GM12878 (cell line): ENCODE measurements at regions not wholly inside any gene's neighbourhood (a gene's known extent, or its start where the extent isn't known, plus 50 kb on each side); places are given as distances from the start of the nearest gene placed in this dataset.

Experiments used
- ATAC-seq: fragments of 200-7000 bp; cut with Tn5 transposase; 3 replicates; pipeline ENCODE4 v1.9.1; 2020; ENCODE audit warnings: mild to moderate bottlenecking, moderate library complexity
- BruUV-seq: library from RNA; stranded (reverse); fragments of 400-500 nt; replicated peaks from 2 replicates; lab custom pipeline; 2021; lab: Mats Ljungman, UMichigan
- CTCF ChIA-PET: fragments of 300-600 bp; sonication (Branson Sonifier 250); formaldehyde crosslinking; extraction: SDS; loops from one replicate; lab custom pipeline; 2021; ENCODE audit warnings: inconsistent platforms; lab: Yijun Ruan, JAX
- POLR2A ChIA-PET: fragments of 350-600 bp; formaldehyde crosslinking; extraction: SDS; loops from one replicate; lab custom pipeline; 2021; ENCODE audit warnings: inconsistent platforms; lab: Charles Lee
- RAD21 ChIA-PET: fragments of 300-600 bp; sonication (Branson Sonifier 250); formaldehyde crosslinking; loops from one replicate; lab custom pipeline; 2023; ENCODE audit warnings: antibody characterized with exemption; ENCODE audit not compliant: unreplicated experiment; lab: Charles Lee
- SMC1A ChIA-PET: fragments of 300-600 bp; sonication (Branson Sonifier 250); formaldehyde crosslinking; loops from one replicate; lab custom pipeline; 2023; ENCODE audit not compliant: unreplicated experiment, uncharacterized antibody; lab: Charles Lee
- DNase-seq: peaks from one replicate; pipeline ENCODE4 v3.0.0-alpha.2; 2011; ENCODE audit warnings: low read depth, low spot score
- FAIRE-seq: peaks from 3 replicates; lab custom pipeline; 2011; peaks lifted over from hg19 to GRCh38; lab: Jason Lieb, UNC
- H2AFZ ChIP-seq: 2 replicates; pipeline ENCODE4 v1.6.0; 2011; ENCODE audit warnings: low read depth, low read length, control low read depth; ENCODE audit not compliant: control insufficient read depth
- H3K27ac ChIP-seq: 2 replicates; pipeline ENCODE4 v1.5.1; 2011; ENCODE audit warnings: control low read depth; ENCODE audit not compliant: control insufficient read depth, insufficient read depth
- H3K27me3 ChIP-seq, 2 experiments: replicated peaks in 1 of 2; 2 replicates each; pipeline versions ENCODE4 v1.6.0 to v1.6.1; 2011; ENCODE audit warnings: low read length in 1 of 2; ENCODE audit not compliant: control insufficient read depth in 2 of 2, insufficient read depth in 2 of 2
- H3K36me3 ChIP-seq, 2 experiments: 2 replicates each; pipeline ENCODE4 v1.5.1; 2011; ENCODE audit warnings: low read length in 1 of 2; ENCODE audit not compliant: control insufficient read depth in 2 of 2, insufficient read depth in 2 of 2
- H3K4me1 ChIP-seq: 2 replicates; pipeline ENCODE4 v1.6.1; 2011; ENCODE audit warnings: mild to moderate bottlenecking, low read length, moderate library complexity, mixed read lengths; ENCODE audit not compliant: control insufficient read depth, insufficient read depth
- H3K4me2 ChIP-seq: 2 replicates; pipeline ENCODE4 v1.6.0; 2011; ENCODE audit warnings: control low read depth; ENCODE audit not compliant: control insufficient read depth, insufficient read depth
- H3K4me3 ChIP-seq: fragments of 200-600 bp; sonication (generic); 2 replicates; pipeline ENCODE4 v1.5.1; 2016
- H3K79me2 ChIP-seq: 2 replicates; pipeline ENCODE4 v1.6.0; 2011; ENCODE audit warnings: low read length; ENCODE audit not compliant: control insufficient read depth, insufficient read depth
- H3K9ac ChIP-seq: 2 replicates; pipeline ENCODE4 v1.8.0; 2011; ENCODE audit warnings: low read length, control low read depth, mixed read lengths; ENCODE audit not compliant: control insufficient read depth, insufficient read depth
- H3K9me3 ChIP-seq: replicated peaks from 3 replicates; pipeline ENCODE4 v1.5.1; 2011; ENCODE audit warnings: mild to moderate bottlenecking, low read length; ENCODE audit not compliant: control insufficient read depth, insufficient read depth
- H4K20me1 ChIP-seq: 2 replicates; pipeline ENCODE4 v1.6.0; 2011; ENCODE audit not compliant: control insufficient read depth, insufficient read depth
- ASH2L ChIP-seq: fragments of 300-600, 200-600 bp; sonication (generic); IDR thresholded peaks from 2 replicates; pipeline ENCODE4 v1.6.1; 2017; ENCODE audit warnings: low read depth, mild to moderate bottlenecking, borderline replicate concordance
- E2F8 ChIP-seq: fragments of 450-650 bp; IDR thresholded peaks from 2 replicates; pipeline ENCODE4 v1.6.1; 2018; ENCODE audit warnings: mild to moderate bottlenecking, low read depth, moderate library complexity; ENCODE audit not compliant: partially characterized antibody
- E4F1 ChIP-seq: fragments of 450-650 bp; IDR thresholded peaks from 2 replicates; pipeline ENCODE4 v1.6.1; 2018; ENCODE audit warnings: borderline replicate concordance, mild to moderate bottlenecking; ENCODE audit not compliant: partially characterized antibody
- FOXM1 ChIP-seq: IDR thresholded peaks from 2 replicates; pipeline ENCODE4 v1.6.1; 2012; ENCODE audit warnings: low read depth, mild to moderate bottlenecking, inconsistent platforms, low read length, moderate library complexity
- MEF2A ChIP-seq: IDR thresholded peaks from 2 replicates; pipeline ENCODE4 v1.6.1; 2011; ENCODE audit warnings: low read depth, mild to moderate bottlenecking, low read length, moderate library complexity; ENCODE audit not compliant: insufficient read depth
- NR2C2 ChIP-seq: IDR thresholded peaks from 2 replicates; pipeline ENCODE4 v1.6.1; 2011; ENCODE audit warnings: borderline replicate concordance, low read depth; ENCODE audit not compliant: control insufficient read depth, insufficient read length
- POU2F2 ChIP-seq: IDR thresholded peaks from 3 replicates; pipeline ENCODE4 v1.6.1; 2011; ENCODE audit warnings: low read depth, mild to moderate bottlenecking, low read length, borderline replicate concordance
- RBBP5 ChIP-seq: fragments of 200-600 bp; sonication (generic); conservative IDR thresholded peaks from 2 replicates; pipeline ENCODE4 v1.6.1; 2016
- RCOR1 ChIP-seq: conservative IDR thresholded peaks from 2 replicates; pipeline ENCODE4 v1.6.1; 2012; ENCODE audit warnings: low read depth, low read length, improper control_type of control experiment
- SMAD1 ChIP-seq: fragments of 450-650 bp; IDR thresholded peaks from 2 replicates; pipeline ENCODE4 v1.6.1; 2018; ENCODE audit warnings: mild to moderate bottlenecking, low read depth; ENCODE audit not compliant: partially characterized antibody
- ZNF217 ChIP-seq: fragments of 450-650 bp; IDR thresholded peaks from 2 replicates; pipeline ENCODE4 v1.6.1; 2017; ENCODE audit warnings: antibody characterized with exemption, mild to moderate bottlenecking
- WGBS: methylation state at CpG from one replicate; pipeline ENCODE4 v1.1.6; 2016; ENCODE audit warnings: low lambda C conversion rate; ENCODE audit not compliant: insufficient replicate concordance, insufficient coverage; ENCODE audit errors: missing lambda C conversion rate; 5-methylcytosine and 5-hydroxymethylcytosine counted together
- in situ Hi-C: fragments of 300-500 bp; cut with MboI; formaldehyde crosslinking; loops from 9 replicates; pipeline ENCODE4 v1.14.3; 2018; ENCODE audit warnings: mixed read lengths
- intact Hi-C: fragments of 100-400 bp; cut with micrococcal nuclease; formaldehyde crosslinking; loops from one replicate; pipeline ENCODE4 v1.14.2; 2022; ENCODE audit not compliant: unreplicated experiment
- TF ChIP-seq, protein P1 (sequence below): IDR thresholded peaks from 2 replicates; pipeline ENCODE4 v1.6.1; 2011; ENCODE audit warnings: low read depth, mild to moderate bottlenecking, low read length, moderate library complexity, borderline replicate concordance; ENCODE audit errors: extremely low read depth

- Histone ChIP-seq H3K27ac (no peak overlapping the region), H3K4me2 (no peak overlapping the region), H4K20me1 (no peaks in the 10 kb centered on the region), H3K4me3 (no peak overlapping the region), H3K79me2 (no peaks in the 10 kb centered on the region), H3K36me3 (no peaks in the 10 kb centered on the region), H3K27me3 (no peaks in the 10 kb centered on the region), H3K4me1 (no peaks in the 10 kb centered on the region), H2AFZ (no peak overlapping the region), H3K9me3 (no peaks in the 10 kb centered on the region), H3K9ac (no peak overlapping the region)
- RAD21 ChIA-PET: no interaction called here
- TF ChIP-seq, protein P1, sequence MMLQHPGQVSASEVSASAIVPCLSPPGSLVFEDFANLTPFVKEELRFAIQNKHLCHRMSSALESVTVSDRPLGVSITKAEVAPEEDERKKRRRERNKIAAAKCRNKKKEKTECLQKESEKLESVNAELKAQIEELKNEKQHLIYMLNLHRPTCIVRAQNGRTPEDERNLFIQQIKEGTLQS: no peak
- no peak for TF ChIP-seq NR2C2
- TF ChIP-seq SMAD1: no peak
- no peak for TF ChIP-seq RBBP5
- no peak for TF ChIP-seq ASH2L
- no peak for TF ChIP-seq MEF2A
- no peak for TF ChIP-seq ZNF217
- no peak for TF ChIP-seq FOXM1
- TF ChIP-seq E4F1: no peak
- TF ChIP-seq POU2F2: no peak
- no peak for TF ChIP-seq E2F8
- TF ChIP-seq RCOR1: no peak
- POLR2A ChIA-PET: no interaction called here
- no TSS peak for BruUV-seq
- intact Hi-C loops: no loop called here
- CTCF ChIA-PET: no interaction called here
- no peak for FAIRE-seq
- ATAC-seq: no peak
- 0% methylated on average over 3 of the region's 3 CpGs for WGBS
- SMC1A ChIA-PET: no interaction called here
- DNase-seq: no peak
- in situ Hi-C loops: no loop called here
These were observed 940.2 kb downstream of the EFNA5 start for GRCh38 chr5:106730506-106730905.
